CD14-positive monocyte (primary cell): ENCODE measurements at regions not wholly inside any gene's neighbourhood (a gene's known extent, or its start where the extent isn't known, plus 50 kb on each side); places are given as distances from the start of the nearest gene placed in this dataset.

Experiments
- DNase-seq, 3 donors: peaks; one replicate each; pipeline ENCODE4 v3.0.0-alpha.2; 2011 to 2022
- H2AFZ ChIP-seq: 2 replicates; pipeline ENCODE4 v1.6.0; 2012; ENCODE audit warnings: mild to moderate bottlenecking, low read depth, low read length, inconsistent platforms; ENCODE audit not compliant: insufficient read depth, poor library complexity, severe bottlenecking
- H3K27ac ChIP-seq, 2 donors: 1 replicate in 1 of 2; 2 replicates in 1 of 2; pipeline ENCODE4 v1.5.1; 2012 to 2013; ENCODE audit warnings: low read length in 2 of 2, control low read depth in 1 of 2, inconsistent platforms in 1 of 2, low read depth in 1 of 2, mild to moderate bottlenecking in 1 of 2
- H3K27me3 ChIP-seq, 2 donors: one replicate each; pipeline versions ENCODE4 v1.6.0 to v1.6.1; 2011 to 2013; ENCODE audit warnings: low read length in 2 of 2; ENCODE audit not compliant: control insufficient read depth in 2 of 2, insufficient read depth in 2 of 2
- H3K36me3 ChIP-seq, 2 donors: replicated peaks in 1 of 2; 1 replicate in 1 of 2; 2 replicates in 1 of 2; pipeline versions ENCODE4 v1.5.1 to v1.6.1; 2012 to 2013; ENCODE audit warnings: low read length in 2 of 2, control low read depth in 1 of 2, inconsistent platforms in 1 of 2, mild to moderate bottlenecking in 1 of 2; ENCODE audit not compliant: insufficient read depth in 2 of 2, control insufficient read depth in 1 of 2
- H3K4me1 ChIP-seq, 2 donors: 1 replicate in 1 of 2; 2 replicates in 1 of 2; pipeline versions ENCODE4 v1.5.1 to v1.6.1; 2012 to 2013; ENCODE audit warnings: low read length in 2 of 2, control low read depth in 1 of 2, inconsistent platforms in 1 of 2, mild to moderate bottlenecking in 1 of 2, moderate library complexity in 1 of 2; ENCODE audit not compliant: insufficient read depth in 2 of 2, control insufficient read depth in 1 of 2
- H3K4me2 ChIP-seq: replicated peaks from 2 replicates; pipeline ENCODE3; 2012; ENCODE audit warnings: low read length, moderate library complexity, mild to moderate bottlenecking; ENCODE audit not compliant: poor library complexity, severe bottlenecking; ENCODE audit errors: extremely low read depth
- H3K4me3 ChIP-seq, 3 experiments: fragments of 200-600 bp in 1 of 3; sonication (generic) in 1 of 3; replicated peaks in 1 of 3; 1 replicate in 2 of 3; 2 replicates in 1 of 3; pipeline ENCODE4 v1.5.1; 2011 to 2013; ENCODE audit warnings: low read length in 3 of 3, mild to moderate bottlenecking in 3 of 3, control low read depth in 2 of 3, low read depth in 2 of 3, inconsistent platforms in 1 of 3, moderate library complexity in 1 of 3
- H3K79me2 ChIP-seq: 2 replicates; pipeline ENCODE4 v1.6.0; 2012; ENCODE audit warnings: mild to moderate bottlenecking, control low read depth, inconsistent platforms, low read length, moderate library complexity; ENCODE audit not compliant: insufficient read depth
- H3K9ac ChIP-seq: 2 replicates; pipeline ENCODE4 v1.6.0; 2017; ENCODE audit warnings: low read length, mild to moderate bottlenecking; ENCODE audit not compliant: insufficient read depth, poor library complexity, severe bottlenecking
- H3K9me3 ChIP-seq, 2 donors: replicated peaks in 1 of 2; 1 replicate in 1 of 2; 2 replicates in 1 of 2; pipeline versions ENCODE4 v1.5.1 to v1.6.1; 2012 to 2013; ENCODE audit warnings: low read length in 2 of 2, control low read depth in 1 of 2; ENCODE audit not compliant: control insufficient read depth in 1 of 2, insufficient read depth in 1 of 2
- H4K20me1 ChIP-seq: 2 replicates; pipeline ENCODE4 v1.6.0; 2012; ENCODE audit warnings: mild to moderate bottlenecking, low read length, control low read depth, moderate library complexity; ENCODE audit not compliant: insufficient read depth
- H3K27ac Mint-ChIP-seq, 7 donors: one replicate each; pipeline ENCODE4 v1.8.0; 2020; ENCODE audit warnings: mild to moderate bottlenecking in 7 of 7, mixed read lengths in 7 of 7, moderate library complexity in 6 of 7, inconsistent platforms in 2 of 7
- H3K27me3 Mint-ChIP-seq, 3 donors: one replicate each; pipeline ENCODE4 v1.8.0; 2021 to 2022; ENCODE audit warnings: low read depth in 3 of 3, mild to moderate bottlenecking in 3 of 3, mixed read lengths in 3 of 3, moderate library complexity in 3 of 3, inconsistent platforms in 1 of 3
- H3K36me3 Mint-ChIP-seq, 2 donors: one replicate each; pipeline ENCODE4 v1.8.0; 2020; ENCODE audit warnings: mixed read lengths in 2 of 2, inconsistent platforms in 1 of 2, mild to moderate bottlenecking in 1 of 2
- H3K4me1 Mint-ChIP-seq: one replicate; pipeline ENCODE4 v1.8.0; 2020; ENCODE audit warnings: mild to moderate bottlenecking, mixed read lengths
- H3K4me3 Mint-ChIP-seq, 2 donors: one replicate each; pipeline ENCODE4 v1.8.0; 2020; ENCODE audit warnings: mild to moderate bottlenecking in 2 of 2, mixed read lengths in 2 of 2, moderate library complexity in 1 of 2
- H3K9me3 Mint-ChIP-seq, 7 donors: one replicate each; pipeline ENCODE4 v1.8.0; 2020 to 2022; ENCODE audit warnings: mixed read lengths in 7 of 7, mild to moderate bottlenecking in 6 of 7, moderate library complexity in 6 of 7, inconsistent platforms in 2 of 7
- WGBS: methylation state at CpG from one replicate; pipeline ENCODE4 v1.1.5; 2013; ENCODE audit warnings: missing lambda C conversion rate; ENCODE audit not compliant: insufficient coverage; 5-methylcytosine and 5-hydroxymethylcytosine counted together
- intact Hi-C, 2 donors: fragments of 100-400 bp; cut with micrococcal nuclease; formaldehyde crosslinking; loops; one replicate each; pipeline versions ENCODE4 v1.15.0 to v1.15.1; 2023
- TF ChIP-seq, protein P1 (sequence below): fragments of 200-600 bp; IDR thresholded peaks from one replicate; pipeline ENCODE4 v1.8.0; 2022; ENCODE audit warnings: antibody characterized with exemption, mild to moderate bottlenecking

DNA sequence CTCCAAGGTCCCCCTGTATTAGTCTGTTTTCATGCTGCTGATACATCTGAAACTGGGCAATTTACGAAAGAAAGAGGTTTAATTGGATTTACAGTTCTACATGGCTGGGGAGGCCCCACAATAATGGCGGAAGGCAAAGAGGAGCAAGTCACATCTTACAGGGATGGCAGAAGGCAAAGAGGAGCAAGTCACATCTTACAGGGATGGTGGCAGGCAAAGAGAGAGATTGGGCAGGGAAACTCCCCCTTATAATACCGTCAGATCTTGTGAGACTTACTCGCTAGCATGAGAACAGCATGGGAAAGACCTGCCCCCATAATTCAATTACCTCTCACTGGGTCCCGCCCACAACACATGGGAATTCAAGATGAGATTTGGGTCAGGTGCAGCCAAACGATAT is 50.0 kb upstream of the FARP1 start:
- H3K9me3 ChIP-seq = peaks cover 2 to 6% of the 10 kb centered on the region in 2 donors
- H3K27me3 Mint-ChIP-seq = peaks cover 0 to 1% (median 0%) of the 10 kb centered on the region in 3 donors
- peaks cover 5 to 41% (median 16%) of the 10 kb centered on the region in 7 donors for H3K9me3 Mint-ChIP-seq
- H3K27ac ChIP-seq = no peak overlapping the region
- H3K4me1 Mint-ChIP-seq = no peaks in the 10 kb centered on the region
- no peak overlapping the region for H3K9ac ChIP-seq
- no peaks in the 10 kb centered on the region for H3K4me1 ChIP-seq
- no peak overlapping the region for H2AFZ ChIP-seq
- intact Hi-C loops = no loop called here
- no peaks in the 10 kb centered on the region for H4K20me1 ChIP-seq
- no peak overlapping the region for H3K4me2 ChIP-seq
- H3K36me3 ChIP-seq = no peaks in the 10 kb centered on the region
- no peaks in the 10 kb centered on the region for H3K79me2 ChIP-seq
- DNase-seq = no peak
- no peak overlapping the region for H3K4me3 ChIP-seq
- no peak overlapping the region for H3K27ac Mint-ChIP-seq
- H3K36me3 Mint-ChIP-seq = no peaks in the 10 kb centered on the region
- TF ChIP-seq, protein P1, sequence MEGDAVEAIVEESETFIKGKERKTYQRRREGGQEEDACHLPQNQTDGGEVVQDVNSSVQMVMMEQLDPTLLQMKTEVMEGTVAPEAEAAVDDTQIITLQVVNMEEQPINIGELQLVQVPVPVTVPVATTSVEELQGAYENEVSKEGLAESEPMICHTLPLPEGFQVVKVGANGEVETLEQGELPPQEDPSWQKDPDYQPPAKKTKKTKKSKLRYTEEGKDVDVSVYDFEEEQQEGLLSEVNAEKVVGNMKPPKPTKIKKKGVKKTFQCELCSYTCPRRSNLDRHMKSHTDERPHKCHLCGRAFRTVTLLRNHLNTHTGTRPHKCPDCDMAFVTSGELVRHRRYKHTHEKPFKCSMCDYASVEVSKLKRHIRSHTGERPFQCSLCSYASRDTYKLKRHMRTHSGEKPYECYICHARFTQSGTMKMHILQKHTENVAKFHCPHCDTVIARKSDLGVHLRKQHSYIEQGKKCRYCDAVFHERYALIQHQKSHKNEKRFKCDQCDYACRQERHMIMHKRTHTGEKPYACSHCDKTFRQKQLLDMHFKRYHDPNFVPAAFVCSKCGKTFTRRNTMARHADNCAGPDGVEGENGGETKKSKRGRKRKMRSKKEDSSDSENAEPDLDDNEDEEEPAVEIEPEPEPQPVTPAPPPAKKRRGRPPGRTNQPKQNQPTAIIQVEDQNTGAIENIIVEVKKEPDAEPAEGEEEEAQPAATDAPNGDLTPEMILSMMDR = no peak
- H3K27me3 ChIP-seq = no peaks in the 10 kb centered on the region
- 86% methylated on average over 1 of the region's 6 CpGs for WGBS
- H3K4me3 Mint-ChIP-seq = no peak overlapping the region
